HFFc6 (cell line): ENCODE measurements at regions not wholly inside any gene's neighbourhood (a gene's known extent, or its start where the extent isn't known, plus 50 kb on each side); places are given as distances from the start of the nearest gene placed in this dataset.

Experiments
- DNase-seq: peaks from one replicate; pipeline ENCODE4 v3.0.0-alpha.2; 2018
- H3K27ac Mint-ChIP-seq: 2 replicates; pipeline ENCODE4 v1.8.0; 2020; ENCODE audit warnings: mild to moderate bottlenecking, mixed read lengths
- H3K27me3 Mint-ChIP-seq: 2 replicates; pipeline ENCODE4 v1.8.0; 2021; ENCODE audit warnings: mild to moderate bottlenecking, moderate library complexity, mixed read lengths; ENCODE audit not compliant: insufficient read depth
- H3K36me3 Mint-ChIP-seq: 2 replicates; pipeline ENCODE4 v1.8.0; 2021; ENCODE audit warnings: low read depth, mixed read lengths
- H3K4me1 Mint-ChIP-seq: 2 replicates; pipeline ENCODE4 v1.8.0; 2020; ENCODE audit warnings: low read depth, mixed read lengths
- H3K4me3 Mint-ChIP-seq: 2 replicates; pipeline ENCODE4 v1.8.0; 2020; ENCODE audit warnings: mild to moderate bottlenecking, moderate library complexity, mixed read lengths
- H3K9me3 Mint-ChIP-seq: 2 replicates; pipeline ENCODE4 v1.8.0; 2020; ENCODE audit warnings: mild to moderate bottlenecking, mixed read lengths
- CTCF ChIP-seq: fragments of 200-600 bp; sonication (generic); IDR thresholded peaks from 2 replicates; pipeline ENCODE4 v1.5.0; 2021; ENCODE audit warnings: antibody characterized with exemption, mild to moderate bottlenecking

- no peak for DNase-seq
- no peak overlapping the region for H3K4me3 Mint-ChIP-seq
- TF ChIP-seq CTCF, result no peak
- no peak overlapping the region for H3K27ac Mint-ChIP-seq
- no peaks in the 10 kb centered on the region for H3K4me1 Mint-ChIP-seq
- H3K9me3 Mint-ChIP-seq, result peaks cover 41% of the 10 kb centered on the region
- H3K36me3 Mint-ChIP-seq, result no peaks in the 10 kb centered on the region
- no peaks in the 10 kb centered on the region for H3K27me3 Mint-ChIP-seq
Observed at GRCh38 chr7:52486267-52486666, 549.2 kb upstream of the POM121L12 start.

GRCh38 chr7:52482076-52482475, 553.4 kb upstream of the POM121L12 start:
- Mint-ChIP-seq H3K4me3 (no peak overlapping the region), H3K4me1 (no peaks in the 10 kb centered on the region), H3K36me3 (no peaks in the 10 kb centered on the region), H3K27ac (no peak overlapping the region), H3K9me3 (peaks cover 39% of the 10 kb centered on the region), H3K27me3 (no peaks in the 10 kb centered on the region; the same call in 1 of the 2 replicates)
- no peak for DNase-seq
- no peak for TF ChIP-seq CTCF

- H3K4me3 Mint-ChIP-seq, result no peak overlapping the region
- H3K27ac Mint-ChIP-seq, result no peak overlapping the region
- DNase-seq, result no peak
- no peaks in the 10 kb centered on the region; the same call in 1 of the 2 replicates for H3K27me3 Mint-ChIP-seq
- peaks cover 37% of the 10 kb centered on the region for H3K9me3 Mint-ChIP-seq
- TF ChIP-seq CTCF, result no peak
- no peaks in the 10 kb centered on the region for H3K36me3 Mint-ChIP-seq
- H3K4me1 Mint-ChIP-seq, result no peaks in the 10 kb centered on the region
Observed at GRCh38 chr7:52481571-52481970, 553.9 kb upstream of the POM121L12 start.

- DNase-seq, result no peak
- Mint-ChIP-seq H3K27me3 (no peaks in the 10 kb centered on the region; the same call in 1 of the 2 replicates), H3K4me1 (no peaks in the 10 kb centered on the region), H3K27ac (no peak overlapping the region), H3K4me3 (no peak overlapping the region), H3K9me3 (peaks cover 31% of the 10 kb centered on the region), H3K36me3 (no peaks in the 10 kb centered on the region)
- no peak for TF ChIP-seq CTCF
Observed at GRCh38 chr7:52479990-52480389, 555.4 kb upstream of the POM121L12 start.

GRCh38 chr7:52475001-52475582, 560.3 kb upstream of the POM121L12 start:
- H3K4me1 Mint-ChIP-seq, result no peaks in the 10 kb centered on the region
- TF ChIP-seq CTCF, result no peak
- H3K9me3 Mint-ChIP-seq, result peaks cover 34% of the 10 kb centered on the region

More at GRCh38 chr7:52475001-52475582, 560.3 kb upstream of the POM121L12 start:
- Mint-ChIP-seq H3K36me3 (no peaks in the 10 kb centered on the region; the same call in 1 of the 2 replicates), H3K4me3 (no peak overlapping the region), H3K27me3 (no peaks in the 10 kb centered on the region; the same call in 1 of the 2 replicates), H3K27ac (no peak overlapping the region)
- no peak for DNase-seq
